B cell (primary cell): ENCODE measurements at regions not wholly inside any gene's neighbourhood (a gene's known extent, or its start where the extent isn't known, plus 50 kb on each side); places are given as distances from the start of the nearest gene placed in this dataset.
"Not testable (repeated sequence)": the region's sequence is repeated elsewhere in the genome, so short reads cannot be mapped to it uniquely, and the experiment has no call there.

ENCODE experiments used
- ATAC-seq: fragments of 200-7000 bp; cut with Tn5 transposase; one replicate; pipeline ENCODE4 v1.10.0; 2021; ENCODE audit warnings: low read depth, mild to moderate bottlenecking, moderate number of reproducible peaks, moderate library complexity
- CTCF ChIA-PET: fragments of 350-600 bp; sonication (Branson Sonifier 250); formaldehyde crosslinking; loops from one replicate; lab custom pipeline; 2021; ENCODE audit warnings: antibody characterized with exemption, inconsistent platforms; lab: Charles Lee
- POLR2A ChIA-PET: fragments of 350-600 bp; sonication (Branson Sonifier 250); formaldehyde crosslinking; loops from one replicate; lab custom pipeline; 2021; ENCODE audit warnings: antibody characterized with exemption; lab: Charles Lee
- DNase-seq: peaks from one replicate; pipeline ENCODE4 v3.0.0; 2013
- H2AFZ ChIP-seq: 2 replicates; pipeline ENCODE4 v1.6.1; 2012; ENCODE audit warnings: mild to moderate bottlenecking, low read depth, low read length; ENCODE audit not compliant: insufficient read depth, poor library complexity, severe bottlenecking
- H3K27ac ChIP-seq, 2 donors: 1 replicate in 1 of 2; 2 replicates in 1 of 2; pipeline ENCODE4 v1.5.1; 2012 to 2013; ENCODE audit warnings: low read length in 2 of 2, mild to moderate bottlenecking in 2 of 2, moderate library complexity in 1 of 2
- H3K27me3 ChIP-seq, 4 experiments: fragments of 200-600 bp in 1 of 4; sonication (generic) in 1 of 4; replicated peaks in 1 of 4; 1 replicate in 2 of 4; 2 replicates in 2 of 4; pipeline versions ENCODE4 v1.6.1 to v1.7.0; 2013 to 2016; ENCODE audit warnings: low read length in 3 of 4, mild to moderate bottlenecking in 2 of 4, mixed read lengths in 1 of 4, moderate library complexity in 1 of 4; ENCODE audit not compliant: insufficient read depth in 4 of 4, control insufficient read depth in 3 of 4; ENCODE audit errors: control extremely low read depth in 1 of 4
- H3K36me3 ChIP-seq, 2 experiments: replicated peaks in 1 of 2; 1 replicate in 1 of 2; 2 replicates in 1 of 2; pipeline versions ENCODE4 v1.6.1 to v1.7.1; 2013; ENCODE audit warnings: low read length in 1 of 2; ENCODE audit not compliant: insufficient read depth in 2 of 2, control insufficient read depth in 1 of 2; ENCODE audit errors: control extremely low read depth in 1 of 2, extremely low read depth in 1 of 2
- H3K4me1 ChIP-seq, 2 donors: fragments of 200-600 bp in 1 of 2; sonication (generic) in 1 of 2; 1 replicate in 1 of 2; 2 replicates in 1 of 2; pipeline versions ENCODE4 v1.5.1 to v1.6.1; 2013 to 2017; ENCODE audit warnings: low read length in 2 of 2; ENCODE audit not compliant: control insufficient read depth in 2 of 2, insufficient read depth in 2 of 2
- H3K4me2 ChIP-seq: replicated peaks from 2 replicates; pipeline ENCODE3; 2012; ENCODE audit warnings: mild to moderate bottlenecking, low read depth, low read length; ENCODE audit not compliant: poor library complexity, severe bottlenecking
- H3K4me3 ChIP-seq, 5 experiments: fragments of 200-600 bp in 1 of 5; sonication (generic) in 1 of 5; 1 replicate in 3 of 5; 2 replicates in 2 of 5; pipeline versions ENCODE4 v1.5.1 to v1.7.0; 2011 to 2016; ENCODE audit warnings: low read length in 4 of 5, mild to moderate bottlenecking in 4 of 5, low read depth in 2 of 5, control low read depth in 1 of 5, moderate library complexity in 1 of 5; ENCODE audit not compliant: insufficient read depth in 1 of 5; ENCODE audit errors: control extremely low read depth in 1 of 5, extremely low read depth in 1 of 5
- H3K79me2 ChIP-seq: fragments of 200-600 bp; sonication (generic); one replicate; pipeline ENCODE4 v1.6.0; 2016; ENCODE audit warnings: low read length; ENCODE audit not compliant: control insufficient read depth, insufficient read depth
- H3K9ac ChIP-seq: fragments of 200-600 bp; sonication (generic); 2 replicates; pipeline ENCODE4 v1.6.1; 2017; ENCODE audit warnings: mild to moderate bottlenecking, low read length, moderate library complexity
- H3K9me3 ChIP-seq, 3 donors: one replicate each; pipeline versions ENCODE4 v1.6.1 to v1.7.1; 2013; ENCODE audit warnings: low read length in 2 of 3; ENCODE audit not compliant: control insufficient read depth in 2 of 3, insufficient read depth in 1 of 3; ENCODE audit errors: control extremely low read depth in 1 of 3
- H4K20me1 ChIP-seq: 2 replicates; pipeline ENCODE4 v1.6.0; 2012; ENCODE audit warnings: mild to moderate bottlenecking, low read length; ENCODE audit not compliant: insufficient read depth, control insufficient read depth, poor library complexity, severe bottlenecking
- H3K27ac Mint-ChIP-seq: one replicate; pipeline ENCODE4 v1.8.0; 2021; ENCODE audit warnings: mixed read lengths
- H3K27me3 Mint-ChIP-seq: one replicate; pipeline ENCODE4 v1.8.0; 2021; ENCODE audit warnings: mixed read lengths
- H3K4me1 Mint-ChIP-seq: one replicate; pipeline ENCODE4 v1.8.0; 2021; ENCODE audit warnings: mixed read lengths
- H3K4me3 Mint-ChIP-seq: one replicate; pipeline ENCODE4 v1.8.0; 2021; ENCODE audit warnings: mixed read lengths
- H3K9me3 Mint-ChIP-seq: one replicate; pipeline ENCODE4 v1.8.0; 2022; ENCODE audit warnings: mixed read lengths; ENCODE audit not compliant: insufficient read depth
- EZH2 ChIP-seq: IDR thresholded peaks from 2 replicates; pipeline ENCODE4 v1.6.1; 2012; ENCODE audit warnings: borderline replicate concordance, low read depth, mild to moderate bottlenecking, moderate library complexity, low read length; ENCODE audit not compliant: insufficient read depth, poor library complexity, severe bottlenecking
- WGBS: methylation state at CpG from one replicate; pipeline ENCODE4 v1.1.5; 2013; ENCODE audit warnings: missing lambda C conversion rate; ENCODE audit not compliant: insufficient coverage; 5-methylcytosine and 5-hydroxymethylcytosine counted together
- intact Hi-C: fragments of 100-400 bp; cut with micrococcal nuclease; formaldehyde crosslinking; loops from one replicate; pipeline ENCODE4 v1.10.0; 2022
- TF ChIP-seq, protein P1 (sequence below): fragments of 200-600 bp; IDR thresholded peaks from one replicate; pipeline ENCODE4 v1.8.0; 2022; ENCODE audit warnings: antibody characterized with exemption, mild to moderate bottlenecking

DNA sequence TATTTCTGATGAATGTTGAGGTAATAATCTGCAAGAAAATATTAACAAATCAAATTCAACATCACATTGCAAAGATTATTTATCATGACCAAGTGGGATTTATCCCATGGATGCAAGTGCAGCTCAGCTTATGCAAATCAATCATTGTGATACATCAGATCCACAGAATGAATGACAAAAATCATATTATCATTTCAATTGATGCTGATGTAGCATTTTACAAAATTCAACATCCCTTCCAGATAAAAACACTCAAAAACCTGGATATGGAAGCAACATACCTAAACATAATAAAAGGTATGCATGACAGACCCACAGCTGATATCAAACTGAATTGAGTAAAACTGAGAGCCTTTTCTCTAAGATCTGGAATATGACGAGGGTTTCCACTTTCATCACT, 1915.4 kb downstream of the ARAP2 start:
- CTCF ChIA-PET: no interaction called here
- no peak for TF ChIP-seq EZH2
- TF ChIP-seq, protein P1, sequence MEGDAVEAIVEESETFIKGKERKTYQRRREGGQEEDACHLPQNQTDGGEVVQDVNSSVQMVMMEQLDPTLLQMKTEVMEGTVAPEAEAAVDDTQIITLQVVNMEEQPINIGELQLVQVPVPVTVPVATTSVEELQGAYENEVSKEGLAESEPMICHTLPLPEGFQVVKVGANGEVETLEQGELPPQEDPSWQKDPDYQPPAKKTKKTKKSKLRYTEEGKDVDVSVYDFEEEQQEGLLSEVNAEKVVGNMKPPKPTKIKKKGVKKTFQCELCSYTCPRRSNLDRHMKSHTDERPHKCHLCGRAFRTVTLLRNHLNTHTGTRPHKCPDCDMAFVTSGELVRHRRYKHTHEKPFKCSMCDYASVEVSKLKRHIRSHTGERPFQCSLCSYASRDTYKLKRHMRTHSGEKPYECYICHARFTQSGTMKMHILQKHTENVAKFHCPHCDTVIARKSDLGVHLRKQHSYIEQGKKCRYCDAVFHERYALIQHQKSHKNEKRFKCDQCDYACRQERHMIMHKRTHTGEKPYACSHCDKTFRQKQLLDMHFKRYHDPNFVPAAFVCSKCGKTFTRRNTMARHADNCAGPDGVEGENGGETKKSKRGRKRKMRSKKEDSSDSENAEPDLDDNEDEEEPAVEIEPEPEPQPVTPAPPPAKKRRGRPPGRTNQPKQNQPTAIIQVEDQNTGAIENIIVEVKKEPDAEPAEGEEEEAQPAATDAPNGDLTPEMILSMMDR: no peak
- peaks cover 0 to 10% (median 0%) of the 10 kb centered on the region in 3 donors for H3K9me3 ChIP-seq
- Mint-ChIP-seq H3K4me1 (no peaks in the 10 kb centered on the region), H3K9me3 (peaks cover 1% of the 10 kb centered on the region), H3K27me3 (no peaks in the 10 kb centered on the region), H3K27ac (no peak overlapping the region), H3K4me3 (no peak overlapping the region)
- no peak for DNase-seq
- no peaks in the 10 kb centered on the region for H3K27me3 ChIP-seq
- H3K79me2 ChIP-seq: no peaks in the 10 kb centered on the region
- intact Hi-C loops: no loop called here
- no CpG with 5 or more reads among the region's 1 CpG for WGBS
- no peaks in the 10 kb centered on the region for H3K36me3 ChIP-seq
- no peak overlapping the region for H3K27ac ChIP-seq
- H2AFZ ChIP-seq: no peak overlapping the region
- ATAC-seq: no peak
- H3K4me2 ChIP-seq: no peak overlapping the region
- POLR2A ChIA-PET: no interaction called here
- H3K9ac ChIP-seq: no peak overlapping the region
- H4K20me1 ChIP-seq: no peaks in the 10 kb centered on the region
- no peaks in the 10 kb centered on the region for H3K4me1 ChIP-seq
- no peak overlapping the region for H3K4me3 ChIP-seq

DNA sequence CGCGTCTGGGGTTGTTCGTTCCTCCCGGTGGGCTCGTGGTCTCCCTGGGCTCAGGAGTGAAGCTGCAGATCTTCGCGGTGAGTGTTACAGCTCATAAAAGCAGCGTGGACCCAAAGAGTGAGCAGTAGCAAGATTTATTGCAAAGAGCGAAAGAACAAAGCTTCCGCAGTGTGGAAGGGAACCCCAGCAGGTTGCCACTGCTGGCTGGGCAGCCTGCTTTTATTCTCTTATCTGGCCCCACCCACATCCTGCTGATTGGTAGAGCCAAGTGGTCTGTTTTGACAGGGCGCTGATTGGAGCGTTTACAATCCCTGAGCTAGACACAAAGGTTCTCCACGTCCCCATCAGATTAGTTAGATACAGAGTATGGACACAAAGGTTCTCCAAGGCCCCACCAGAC, 1909.2 kb downstream of the ARAP2 start:
- H3K4me1 ChIP-seq, H3K79me2 ChIP-seq, ATAC-seq, intact Hi-C loops, H3K4me2 ChIP-seq, H3K4me3 Mint-ChIP-seq, H3K4me3 ChIP-seq, H3K9me3 ChIP-seq, H3K4me1 Mint-ChIP-seq, H3K27ac ChIP-seq, H3K27me3 Mint-ChIP-seq, DNase-seq, CTCF ChIA-PET, H2AFZ ChIP-seq, H4K20me1 ChIP-seq, H3K27me3 ChIP-seq, H3K9me3 Mint-ChIP-seq, H3K9ac ChIP-seq, H3K36me3 ChIP-seq, H3K27ac Mint-ChIP-seq, POLR2A ChIA-PET: not testable (repeated sequence)
- 93% methylated on average over 5 of the region's 13 CpGs for WGBS

DNA sequence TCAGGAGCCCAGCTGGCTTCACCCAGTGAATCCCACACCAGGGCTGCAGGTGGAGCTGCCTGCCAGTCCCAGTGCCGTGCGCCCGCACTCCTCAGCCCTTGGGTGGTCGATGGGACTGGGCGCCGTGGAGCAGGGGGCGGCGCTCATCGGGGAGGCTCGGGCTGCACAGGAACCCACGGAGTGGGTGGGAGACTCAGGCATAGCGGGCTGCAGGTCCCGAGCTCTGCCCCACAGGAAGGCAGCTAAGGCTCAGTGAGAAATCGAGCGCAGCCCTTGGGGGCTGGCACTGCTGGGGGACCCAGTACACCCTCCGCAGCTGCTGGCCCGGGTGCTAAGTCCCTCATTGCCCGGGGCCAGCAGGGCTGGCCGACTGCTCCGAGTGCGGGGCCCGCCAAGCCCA, 1908.8 kb downstream of the ARAP2 start:
- H3K9ac ChIP-seq, CTCF ChIA-PET, H3K79me2 ChIP-seq, H3K27ac Mint-ChIP-seq, H4K20me1 ChIP-seq, H2AFZ ChIP-seq, H3K9me3 Mint-ChIP-seq, H3K36me3 ChIP-seq, H3K4me3 Mint-ChIP-seq, H3K4me2 ChIP-seq, H3K4me1 ChIP-seq, H3K27me3 Mint-ChIP-seq, intact Hi-C loops, H3K27ac ChIP-seq, ATAC-seq, H3K4me3 ChIP-seq, H3K27me3 ChIP-seq, H3K9me3 ChIP-seq, DNase-seq, H3K4me1 Mint-ChIP-seq, POLR2A ChIA-PET: not testable (repeated sequence)
- 93% methylated on average over 15 of the region's 22 CpGs for WGBS
